ENCODE measurements at regions not wholly inside any gene's neighbourhood (a gene's known extent, or its start where the extent isn't known, plus 50 kb on each side); places are given as distances from the start of the nearest gene placed in this dataset.

DNA sequence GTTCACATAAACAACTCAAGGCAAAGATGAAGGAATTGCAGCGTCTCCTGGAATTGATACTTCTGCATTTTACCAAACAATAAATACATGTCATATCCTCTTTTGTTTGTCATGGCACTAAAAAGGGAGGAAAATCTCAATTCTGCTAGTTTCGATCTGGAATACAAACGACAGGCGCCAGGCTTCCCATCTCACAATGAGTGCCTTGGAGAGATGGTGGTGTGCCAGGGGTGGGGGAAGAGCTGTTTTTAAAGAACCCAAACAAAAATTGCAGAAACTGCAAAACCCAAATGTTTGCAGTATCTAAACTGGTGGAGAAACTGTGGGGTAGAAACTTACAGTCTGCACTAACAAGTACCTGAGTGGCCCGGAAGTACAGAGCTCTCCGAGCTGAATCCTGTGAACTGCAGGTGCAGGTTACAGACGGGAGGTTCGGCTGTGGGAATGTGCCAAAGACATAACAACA, 53.0 kb upstream of the KLF3 start:
- TF ChIP-seq MYBL2 (CRISPR knock-in tag; IDR thresholded peaks at IDR 0.05) (no peak), IRF2 (CRISPR knock-in tag; IDR thresholded peaks at IDR 0.05; ENCODE audit: borderline replicate concordance, low read depth) (no peak), GABPB1 (CRISPR knock-in tag; IDR thresholded peaks at IDR 0.05) (no peak)
- TF ChIP-seq, protein P1, sequence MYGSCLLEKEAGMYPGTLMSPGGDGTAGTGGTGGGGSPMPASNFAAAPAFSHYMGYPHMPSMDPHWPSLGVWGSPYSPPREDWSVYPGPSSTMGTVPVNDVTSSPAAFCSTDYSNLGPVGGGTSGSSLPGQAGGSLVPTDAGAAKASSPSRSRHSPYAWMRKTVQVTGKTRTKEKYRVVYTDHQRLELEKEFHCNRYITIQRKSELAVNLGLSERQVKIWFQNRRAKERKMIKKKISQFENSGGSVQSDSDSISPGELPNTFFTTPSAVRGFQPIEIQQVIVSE (CRISPR knock-in tag; IDR thresholded peaks at IDR 0.05; ENCODE audit: borderline replicate concordance), result no peak
- ATAC-seq, result no peak
- CTCF ChIA-PET, result interaction anchor here (1.5 kb wide), 1 partner anchor 292 kb away, joined by 4 read pairs; no protein-coding TSS in a partner anchor
- peak overlapping the region; percentile 43 for H3K27ac Mint-ChIP-seq
- no peak for DNase-seq (ENCODE audit: low spot score)
- no peaks in the 10 kb centered on the region; the same call in 1 of the 2 replicates for H3K27me3 Mint-ChIP-seq (ENCODE audit: low read depth)
- H3K9me3 Mint-ChIP-seq, result peaks cover 7% of the 10 kb centered on the region; the same call in 1 of the 2 replicates
- POLR2A ChIA-PET, result no interaction called here
- no peaks in the 10 kb centered on the region for H3K36me3 Mint-ChIP-seq
- peaks cover 27% of the 10 kb centered on the region for H3K4me1 Mint-ChIP-seq
- no peak overlapping the region for H3K4me3 Mint-ChIP-seq

DNA sequence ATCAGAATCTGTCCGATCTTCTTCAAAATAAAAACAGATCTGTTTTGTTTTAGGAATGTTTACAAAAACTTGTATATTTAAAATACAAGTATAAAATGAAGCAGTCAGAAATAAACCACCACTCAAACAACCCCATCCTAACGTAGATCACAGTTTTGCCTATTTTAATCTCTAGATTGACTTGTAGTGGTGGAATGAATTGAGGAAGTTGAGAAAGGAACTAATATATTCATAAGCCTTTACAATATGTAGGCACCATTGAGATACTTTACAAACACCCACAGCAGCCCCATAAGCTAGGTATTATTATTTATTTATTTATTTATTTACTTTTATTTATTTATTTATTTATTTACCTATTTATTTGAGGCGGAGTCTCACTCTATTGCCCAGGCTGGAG, 52.3 kb upstream of the KLF3 start:
- TF ChIP-seq, protein P2, sequence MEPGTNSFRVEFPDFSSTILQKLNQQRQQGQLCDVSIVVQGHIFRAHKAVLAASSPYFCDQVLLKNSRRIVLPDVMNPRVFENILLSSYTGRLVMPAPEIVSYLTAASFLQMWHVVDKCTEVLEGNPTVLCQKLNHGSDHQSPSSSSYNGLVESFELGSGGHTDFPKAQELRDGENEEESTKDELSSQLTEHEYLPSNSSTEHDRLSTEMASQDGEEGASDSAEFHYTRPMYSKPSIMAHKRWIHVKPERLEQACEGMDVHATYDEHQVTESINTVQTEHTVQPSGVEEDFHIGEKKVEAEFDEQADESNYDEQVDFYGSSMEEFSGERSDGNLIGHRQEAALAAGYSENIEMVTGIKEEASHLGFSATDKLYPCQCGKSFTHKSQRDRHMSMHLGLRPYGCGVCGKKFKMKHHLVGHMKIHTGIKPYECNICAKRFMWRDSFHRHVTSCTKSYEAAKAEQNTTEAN (CRISPR knock-in tag; IDR thresholded peaks at IDR 0.05), result no peak
- no peak for TF ChIP-seq NFATC4 (CRISPR knock-in tag; IDR thresholded peaks at IDR 0.05)
- TF ChIP-seq RORB (CRISPR knock-in tag; IDR thresholded peaks at IDR 0.05), result no peak
- peaks cover 7% of the 10 kb centered on the region; the same call in 1 of the 2 replicates for H3K9me3 Mint-ChIP-seq
- no peaks in the 10 kb centered on the region; the same call in 1 of the 2 replicates for H3K27me3 Mint-ChIP-seq (ENCODE audit: low read depth)
- peaks cover 21% of the 10 kb centered on the region for H3K4me1 Mint-ChIP-seq
- POLR2A ChIA-PET, result interaction anchor here (0.7 kb wide), 1 partner anchor 341 kb away, joined by 3 read pairs; no protein-coding TSS in a partner anchor
- no peak overlapping the region for H3K27ac Mint-ChIP-seq
- ATAC-seq (no peak), DNase-seq (ENCODE audit: low spot score) (no peak)
- H3K4me3 Mint-ChIP-seq, result no peak overlapping the region
- CTCF ChIA-PET, result interaction anchor here (0.6 to 1.5 kb wide), 2 partner anchors 98 to 292 kb away, joined by 4 read pairs; no protein-coding TSS in a partner anchor
- H3K36me3 Mint-ChIP-seq, result no peaks in the 10 kb centered on the region

DNA sequence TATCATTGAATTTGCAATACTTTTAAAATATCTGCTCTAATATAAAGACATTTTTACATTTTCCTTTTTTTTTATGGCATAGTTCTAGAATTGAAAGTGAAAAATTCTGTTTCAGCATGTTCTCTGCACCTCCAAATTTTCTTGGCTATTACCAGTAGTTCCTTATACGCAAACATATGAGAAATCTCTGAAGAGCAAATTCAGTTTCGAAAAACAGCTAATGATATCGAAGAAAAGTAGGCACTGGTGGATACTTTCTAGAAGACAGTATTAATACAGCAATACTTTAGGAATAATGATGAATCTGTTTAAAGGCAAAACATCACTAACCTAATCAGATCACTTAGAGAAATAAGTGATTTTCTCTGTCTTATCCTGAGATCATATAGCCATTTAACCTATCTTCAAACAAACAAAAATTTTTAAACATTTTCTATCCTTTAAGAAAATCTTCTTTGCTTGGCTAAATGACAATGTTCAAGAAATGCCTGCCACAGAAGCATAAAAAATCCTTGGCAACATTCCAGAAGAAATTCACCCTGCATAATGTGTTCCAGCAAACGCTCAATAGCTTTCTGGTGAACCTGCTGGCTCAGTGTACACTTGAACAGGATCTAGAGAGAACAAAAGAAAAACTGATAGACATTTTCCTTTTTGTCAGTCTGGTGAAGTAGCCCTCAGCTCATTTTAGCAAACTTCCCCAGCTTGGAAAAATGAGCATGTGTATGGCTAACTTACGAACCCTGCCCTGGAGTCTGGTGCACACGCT, 51.2 kb upstream of the KLF3 start:
- Mint-ChIP-seq H3K4me3 (no peak overlapping the region), H3K27me3 (ENCODE audit: low read depth) (no peaks in the 10 kb centered on the region), H3K36me3 (no peaks in the 10 kb centered on the region), H3K9me3 (peaks cover 7% of the 10 kb centered on the region; the same call in 1 of the 2 replicates), H3K27ac (no peak overlapping the region), H3K4me1 (peaks cover 27% of the 10 kb centered on the region)
- ChIA-PET CTCF (no interaction called here), POLR2A (no interaction called here)
- DNase-seq (ENCODE audit: low spot score) (no peak), ATAC-seq (no peak)
- TF ChIP-seq, protein P3, sequence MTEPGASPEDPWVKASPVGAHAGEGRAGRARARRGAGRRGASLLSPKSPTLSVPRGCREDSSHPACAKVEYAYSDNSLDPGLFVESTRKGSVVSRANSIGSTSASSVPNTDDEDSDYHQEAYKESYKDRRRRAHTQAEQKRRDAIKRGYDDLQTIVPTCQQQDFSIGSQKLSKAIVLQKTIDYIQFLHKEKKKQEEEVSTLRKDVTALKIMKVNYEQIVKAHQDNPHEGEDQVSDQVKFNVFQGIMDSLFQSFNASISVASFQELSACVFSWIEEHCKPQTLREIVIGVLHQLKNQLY (CRISPR knock-in tag; IDR thresholded peaks at IDR 0.05), result no peak
- no peak for TF ChIP-seq OVOL2 (CRISPR knock-in tag; IDR thresholded peaks at IDR 0.05; ENCODE audit: borderline replicate concordance)
